Pancreas (tissue), 10 donors: ENCODE measurements at regions not wholly inside any gene's neighbourhood (a gene's known extent, or its start where the extent isn't known, plus 50 kb on each side); places are given as distances from the start of the nearest gene placed in this dataset.

Source experiments
- ATAC-seq, 4 donors: fragments of 200-7000 bp; cut with Tn5 transposase; one replicate each; pipeline versions ENCODE4 v1.8.0 to v1.9.1; 2020; ENCODE audit warnings: mild to moderate bottlenecking in 4 of 4, moderate library complexity in 4 of 4
- DNase-seq, 6 donors: peaks; one replicate each; pipeline ENCODE4 v3.0.0-alpha.2; 2020
- FAIRE-seq: peaks from 2 replicates; lab custom pipeline; 2012; peaks lifted over from hg19 to GRCh38; lab: Jason Lieb, UNC
- H3K27ac ChIP-seq, 4 donors: fragments of 200-600 bp; sonication (generic); 1 replicate in 3 of 4; 2 replicates in 1 of 4; pipeline versions ENCODE4 v1.5.0 to v1.8.0; 2020
- H3K27me3 ChIP-seq, 4 donors: fragments of 200-600 bp; one replicate each; pipeline ENCODE4 v1.8.0; 2021
- H3K36me3 ChIP-seq, 3 donors: fragments of 200-600 bp; sonication (generic) in 1 of 3; one replicate each; pipeline versions ENCODE4 v1.5.0 to v1.8.0; 2020 to 2021
- H3K4me1 ChIP-seq, 3 donors: fragments of 200-600 bp; one replicate each; pipeline ENCODE4 v1.8.0; 2021
- H3K4me3 ChIP-seq, 4 donors: fragments of 200-600 bp; sonication (generic) in 2 of 4; one replicate each; pipeline versions ENCODE4 v1.5.0 to v1.8.0; 2020 to 2021
- H3K9me3 ChIP-seq, 4 donors: fragments of 200-600 bp; one replicate each; pipeline ENCODE4 v1.8.0; 2021
- WGBS, 2 donors: extraction: QIAGEN DNeasy Blood & Tissue Kit; methylation state at CpG; one replicate each; pipeline ENCODE4 v1.1.7; 2013; 5-methylcytosine and 5-hydroxymethylcytosine counted together
- intact Hi-C, 3 donors: fragments of 100-400 bp; cut with DNase I; formaldehyde crosslinking; loops; one replicate each; pipeline versions ENCODE4 v1.11.1 to v1.14.2; 2022
- TF ChIP-seq, protein P1 (sequence below), 4 donors: fragments of 200-600 bp; sonication (generic) in 3 of 4; IDR thresholded peaks; one replicate each; pipeline versions ENCODE4 v1.5.0 to v1.8.0; 2021; ENCODE audit warnings: antibody characterized with exemption in 4 of 4
- donor health status: healthy with polysubstance abuse.
- donor health status: DM: no; HTN: no; CAD: no; lungs with moderate emphysema.
- donor health status: DM: no; HTN: no; CAD: no.
- donor health status: control.
- donor health status: control.
- donor health status: Bipolar disorder and iron deficiency.
- donor health status: DM: yes; HTN: yes; CAD: no.
- donor health status: DM: no; HTN: no; CAD: no.
- donor health status: DM: no; HTN: no; CAD: no.
- donor health status: DM: yes; HTN: yes; CAD: no.

DNA sequence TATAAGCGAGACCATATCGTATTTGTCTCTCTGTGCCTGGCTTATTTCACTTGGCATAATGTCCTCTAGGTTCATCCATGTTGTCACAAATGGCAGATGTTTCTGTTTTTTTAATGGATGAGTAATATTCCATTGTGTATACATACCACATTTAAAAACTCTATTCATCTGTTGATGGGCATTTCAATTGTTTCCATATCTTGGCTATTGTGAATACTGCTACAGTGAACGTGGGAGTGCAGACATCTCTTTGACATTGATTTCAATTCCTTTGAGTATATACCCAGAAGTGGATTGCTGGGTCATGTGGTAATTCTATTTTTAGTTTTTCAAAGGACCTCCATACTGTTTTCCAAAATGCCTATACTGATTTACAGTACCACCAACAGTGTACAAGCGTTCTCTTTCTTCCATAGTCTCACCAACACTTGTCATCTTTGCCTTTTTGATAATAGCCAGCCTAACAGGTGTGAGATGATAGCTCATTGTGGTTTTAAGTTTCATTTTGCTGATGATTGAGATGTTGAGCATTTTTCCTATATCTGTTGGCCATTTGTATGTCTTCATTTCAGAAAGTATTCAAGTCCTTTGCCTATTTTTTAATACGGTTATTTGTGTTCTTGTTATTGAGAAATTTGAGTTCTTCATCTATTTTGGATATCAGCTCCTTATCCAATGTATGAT, 194.7 kb upstream of the E2F8 start:
- no peaks in the 10 kb centered on the region for H3K36me3 ChIP-seq
- H3K4me3 ChIP-seq: no peak overlapping the region
- 87 to 94% methylated on average over 5 of the region's 5 CpGs for WGBS, 2 donors
- peaks cover 0 to 15% (median 12%) of the 10 kb centered on the region in 3 donors for H3K4me1 ChIP-seq
- TF ChIP-seq, protein P1, sequence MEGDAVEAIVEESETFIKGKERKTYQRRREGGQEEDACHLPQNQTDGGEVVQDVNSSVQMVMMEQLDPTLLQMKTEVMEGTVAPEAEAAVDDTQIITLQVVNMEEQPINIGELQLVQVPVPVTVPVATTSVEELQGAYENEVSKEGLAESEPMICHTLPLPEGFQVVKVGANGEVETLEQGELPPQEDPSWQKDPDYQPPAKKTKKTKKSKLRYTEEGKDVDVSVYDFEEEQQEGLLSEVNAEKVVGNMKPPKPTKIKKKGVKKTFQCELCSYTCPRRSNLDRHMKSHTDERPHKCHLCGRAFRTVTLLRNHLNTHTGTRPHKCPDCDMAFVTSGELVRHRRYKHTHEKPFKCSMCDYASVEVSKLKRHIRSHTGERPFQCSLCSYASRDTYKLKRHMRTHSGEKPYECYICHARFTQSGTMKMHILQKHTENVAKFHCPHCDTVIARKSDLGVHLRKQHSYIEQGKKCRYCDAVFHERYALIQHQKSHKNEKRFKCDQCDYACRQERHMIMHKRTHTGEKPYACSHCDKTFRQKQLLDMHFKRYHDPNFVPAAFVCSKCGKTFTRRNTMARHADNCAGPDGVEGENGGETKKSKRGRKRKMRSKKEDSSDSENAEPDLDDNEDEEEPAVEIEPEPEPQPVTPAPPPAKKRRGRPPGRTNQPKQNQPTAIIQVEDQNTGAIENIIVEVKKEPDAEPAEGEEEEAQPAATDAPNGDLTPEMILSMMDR (IDR thresholded peaks at IDR 0.05): no peak
- no peaks in the 10 kb centered on the region for H3K27me3 ChIP-seq
- no peak for FAIRE-seq
- H3K27ac ChIP-seq: no peak overlapping the region
- DNase-seq: no peak
- intact Hi-C loops: no loop called here
- no peaks in the 10 kb centered on the region for H3K9me3 ChIP-seq
- ATAC-seq: no peak

DNA sequence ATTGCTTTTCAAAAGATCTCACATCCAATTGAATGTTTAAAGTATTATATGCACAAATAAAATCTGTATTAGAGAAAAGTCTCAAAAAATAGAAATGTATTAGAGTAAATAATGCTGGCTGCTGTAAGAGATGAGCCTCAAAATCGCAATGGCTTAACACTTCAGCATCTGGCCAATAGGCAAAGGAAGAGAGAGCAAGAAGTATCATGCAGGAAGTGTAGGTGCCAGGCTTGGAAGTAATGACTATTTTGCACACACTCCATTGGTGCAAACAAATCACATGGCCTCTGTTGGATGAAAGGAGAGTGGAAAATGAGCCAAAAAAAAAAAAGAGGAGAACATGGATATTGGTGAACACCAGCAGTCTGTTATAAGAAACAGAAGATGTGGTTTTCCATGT, 193.0 kb upstream of the E2F8 start:
- Histone ChIP-seq H3K4me1 (peaks cover 10 to 27% (median 26%) of the 10 kb centered on the region in 3 donors), H3K27ac (no peak overlapping the region), H3K27me3 (no peaks in the 10 kb centered on the region), H3K9me3 (no peaks in the 10 kb centered on the region), H3K36me3 (no peaks in the 10 kb centered on the region), H3K4me3 (no peak overlapping the region)
- intact Hi-C loops: no loop called here
- 71 to 79% methylated on average over 1 of the region's 1 CpG for WGBS, 2 donors
- FAIRE-seq (no peak), DNase-seq (no peak), ATAC-seq (no peak)
- TF ChIP-seq, protein P1 (IDR thresholded peaks at IDR 0.05): no peak

DNA sequence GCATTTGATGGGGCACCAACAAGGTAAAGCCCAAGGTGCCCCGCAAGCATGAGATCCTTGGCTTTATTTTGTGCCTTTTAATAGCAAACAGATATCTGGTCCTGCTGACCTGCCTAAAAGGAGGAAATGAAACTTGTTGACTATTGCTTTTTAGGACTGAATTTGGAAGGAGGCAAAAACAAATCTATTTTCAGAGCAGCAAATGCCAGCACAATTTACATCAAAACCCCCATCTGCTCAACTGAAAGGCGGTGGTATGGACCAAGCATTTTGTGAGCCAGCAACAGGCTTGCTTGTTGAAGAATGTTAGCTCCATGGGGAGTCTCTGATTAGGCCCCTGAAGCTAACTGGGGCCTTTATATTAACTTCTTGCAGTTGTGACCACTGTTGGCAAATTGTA, 192.6 kb upstream of the E2F8 start:
- TF ChIP-seq, protein P1 (IDR thresholded peaks at IDR 0.05): no peak
- WGBS, 2 donors: 90 to 98% methylated on average over 2 of the region's 2 CpGs

DNA sequence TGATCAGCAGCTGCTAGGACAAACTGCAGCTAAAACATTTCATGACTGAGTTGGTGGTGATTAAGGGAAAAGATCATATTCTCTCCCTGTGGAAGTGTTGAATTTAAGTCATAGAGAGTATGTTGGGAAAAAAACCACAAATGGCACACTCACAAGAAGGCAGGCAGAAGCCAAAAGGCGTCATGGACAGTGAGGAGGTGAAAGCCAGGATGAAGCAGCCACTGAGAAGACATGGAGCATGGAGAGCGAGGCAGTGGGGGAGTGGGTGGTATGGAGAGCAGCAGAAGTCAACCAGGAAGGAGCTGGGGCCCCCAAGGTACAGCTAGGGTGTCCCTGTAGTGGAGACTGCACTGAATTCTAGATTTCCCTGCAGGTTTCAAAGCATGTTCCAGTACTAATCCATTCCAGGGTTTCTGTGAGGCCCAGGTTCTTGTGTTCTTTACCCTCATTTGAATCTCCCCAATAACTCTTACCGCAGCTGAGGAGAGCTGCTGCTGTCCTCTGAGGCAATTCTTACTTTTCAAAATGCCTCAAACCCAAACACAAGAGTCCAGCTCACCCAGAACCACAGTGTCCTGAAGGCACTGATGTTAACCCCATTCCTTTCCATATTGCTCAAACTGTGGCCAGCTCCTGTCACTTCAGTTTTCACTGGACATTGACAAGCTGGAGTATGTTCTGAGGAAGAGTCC, 191.8 kb upstream of the E2F8 start:
- Histone ChIP-seq H3K36me3 (no peaks in the 10 kb centered on the region), H3K9me3 (no peaks in the 10 kb centered on the region), H3K4me3 (no peak overlapping the region), H3K27ac (no peak overlapping the region), H3K27me3 (no peaks in the 10 kb centered on the region), H3K4me1 (peaks cover 10 to 35% (median 31%) of the 10 kb centered on the region in 3 donors)
- DNase-seq (peak in 1 of 6 donors; percentile 35), FAIRE-seq (no peak), ATAC-seq (peak in 2 of 4 donors; percentile 24 to 41)
- TF ChIP-seq, protein P1 (IDR thresholded peaks at IDR 0.05): no peak
- 51 to 55% methylated on average over 3 of the region's 3 CpGs for WGBS, 2 donors
- intact Hi-C loops: no loop called here

More for the DNA sequence above, 192.6 kb upstream of the E2F8 start:
- ATAC-seq (no peak), DNase-seq (no peak), FAIRE-seq (no peak)
- no peak overlapping the region for H3K4me3 ChIP-seq
- H3K27ac ChIP-seq: no peak overlapping the region
- intact Hi-C loops: no loop called here
- H3K36me3 ChIP-seq: no peaks in the 10 kb centered on the region
- no peaks in the 10 kb centered on the region for H3K27me3 ChIP-seq
- H3K9me3 ChIP-seq: no peaks in the 10 kb centered on the region
- H3K4me1 ChIP-seq: peaks cover 10 to 31% (median 26%) of the 10 kb centered on the region in 3 donors
